HG03571 (cell line): ENCODE measurements at regions not wholly inside any gene's neighbourhood (a gene's known extent, or its start where the extent isn't known, plus 50 kb on each side); places are given as distances from the start of the nearest gene placed in this dataset.

Experiments
- ATAC-seq: cut with Tn5 transposase; IDR thresholded peaks from one replicate; pipeline ENCODE4 v1.9.1; 2021; ENCODE audit not compliant: unreplicated experiment

GRCh38 chr5:72035831-72036230, 71.4 kb upstream of the MAP1B start:
- no peak for ATAC-seq

- ATAC-seq: no peak
Observed at GRCh38 chr5:72036951-72037350, 70.3 kb upstream of the MAP1B start.

- no peak for ATAC-seq
Observed at GRCh38 chr5:72040513-72040912, 66.8 kb upstream of the MAP1B start.

- no peak for ATAC-seq
Observed at GRCh38 chr5:72041654-72042053, 65.6 kb upstream of the MAP1B start.

- no peak for ATAC-seq
Observed at GRCh38 chr5:72042097-72042496, 65.2 kb upstream of the MAP1B start.

- no peak for ATAC-seq
Observed at GRCh38 chr5:72045692-72046091, 61.6 kb upstream of the MAP1B start.

GRCh38 chr5:72046106-72046505, 61.2 kb upstream of the MAP1B start:
- ATAC-seq: no peak

- ATAC-seq: no peak
Observed at GRCh38 chr5:72055636-72056035, 51.6 kb upstream of the MAP1B start.
